A549 (cell line): ENCODE measurements at regions not wholly inside any gene's neighbourhood (a gene's known extent, or its start where the extent isn't known, plus 50 kb on each side); places are given as distances from the start of the nearest gene placed in this dataset.

Source experiments
- ATAC-seq, 2 experiments: fragments of 200-7000 bp in 1 of 2; fragments of >200 bp in 1 of 2; cut with Nextera tagmentation in 1 of 2; cut with Tn5 transposase in 1 of 2; 3 replicates each; pipeline versions ENCODE4 v1.8.0 to v1.9.1; 2018 to 2020; ENCODE audit warnings: mild to moderate bottlenecking in 1 of 2, moderate library complexity in 1 of 2
- CTCF ChIA-PET: fragments of 300-600 bp; sonication (Branson Sonifier 250); formaldehyde crosslinking; extraction: SDS; loops from one replicate; lab custom pipeline; 2021; ENCODE audit warnings: antibody characterized with exemption, inconsistent platforms; lab: Yijun Ruan, JAX
- POLR2A ChIA-PET: fragments of 350-600 bp; formaldehyde crosslinking; extraction: SDS; loops from one replicate; lab custom pipeline; 2021; ENCODE audit warnings: antibody characterized with exemption, inconsistent platforms; lab: Yijun Ruan, JAX
- DNase-seq, 2 experiments: peaks; one replicate each; pipeline versions ENCODE4 v3.0.0 to v3.0.0-alpha.2; 2011 to 2016; ENCODE audit warnings: low read depth in 1 of 2, low spot score in 1 of 2
- FAIRE-seq: peaks from 2 replicates; lab custom pipeline; 2011; peaks lifted over from hg19 to GRCh38; lab: Jason Lieb, UNC
- H3K27ac ChIP-seq, 2 experiments: fragments of >200 bp; sonication (Bioruptor Twin); formaldehyde crosslinking; 3 replicates each; pipeline ENCODE4 v1.5.1; 2016 to 2017
- H3K4me1 ChIP-seq: fragments of >200 bp; sonication (Bioruptor Twin); formaldehyde crosslinking; 3 replicates; pipeline ENCODE4 v1.6.1; 2016
- H3K4me2 ChIP-seq: fragments of >200 bp; sonication (Bioruptor Twin); formaldehyde crosslinking; 3 replicates; pipeline ENCODE4 v1.6.1; 2016
- H3K4me3 ChIP-seq: fragments of >200 bp; sonication (Bioruptor Twin); formaldehyde crosslinking; 3 replicates; pipeline ENCODE4 v1.5.1; 2016
- H3K9me3 ChIP-seq: fragments of >200 bp; sonication (Bioruptor Twin); formaldehyde crosslinking; 3 replicates; pipeline ENCODE4 v1.6.1; 2016
- BCL3 ChIP-seq: fragments of >200 bp; sonication (Bioruptor Twin); formaldehyde crosslinking; IDR thresholded peaks from 3 replicates; pipeline ENCODE4 v1.6.1; 2016
- CBX8 ChIP-seq: fragments of 200-600 bp; sonication (generic); IDR thresholded peaks from 2 replicates; pipeline ENCODE4 v1.6.1; 2016
- CHD2 ChIP-seq: fragments of 150-350 bp; IDR thresholded peaks from 2 replicates; pipeline ENCODE4 v1.6.1; 2014; ENCODE audit warnings: low read length; ENCODE audit not compliant: partially characterized antibody
- CHD4 ChIP-seq: fragments of 200-600 bp; sonication (generic); IDR thresholded peaks from 2 replicates; pipeline ENCODE4 v1.6.1; 2016; ENCODE audit warnings: antibody characterized with exemption, mild to moderate bottlenecking, borderline replicate concordance
- EHMT2 ChIP-seq: fragments of 200-600 bp; sonication (generic); IDR thresholded peaks from 2 replicates; pipeline ENCODE4 v1.6.1; 2016; ENCODE audit warnings: antibody characterized with exemption, low read depth, mild to moderate bottlenecking, moderate library complexity
- ESRRA ChIP-seq: fragments of 150-350 bp; IDR thresholded peaks from 2 replicates; pipeline ENCODE4 v1.6.1; 2014; ENCODE audit warnings: mild to moderate bottlenecking, low read length, borderline replicate concordance
- FOSL2 ChIP-seq, 2 experiments: fragments of 450-650 bp in 1 of 2; fragments of >200 bp in 1 of 2; sonication (Bioruptor Twin) in 1 of 2; formaldehyde crosslinking; IDR thresholded peaks; 2 replicates each; pipeline versions ENCODE4 v1.5.0 to v1.6.1; 2016 to 2020; ENCODE audit warnings: mild to moderate bottlenecking in 1 of 2, moderate library complexity in 1 of 2
- HES2 ChIP-seq: fragments of >200 bp; sonication (Bioruptor Twin); formaldehyde crosslinking; IDR thresholded peaks from 2 replicates; pipeline ENCODE4 v1.6.1; 2016
- HEYL ChIP-seq: fragments of 250-450 bp; sonication (Bioruptor Pico); IDR thresholded peaks from 2 replicates; pipeline ENCODE4 v1.8.0; 2021; ENCODE audit warnings: mild to moderate bottlenecking, moderate library complexity
- HMGXB4 ChIP-seq: fragments of 250-450 bp; sonication (Bioruptor Pico); IDR thresholded peaks from 2 replicates; pipeline ENCODE4 v1.5.0; 2021; ENCODE audit warnings: mild to moderate bottlenecking, moderate library complexity, borderline replicate concordance
- HOXB5 ChIP-seq: fragments of 250-450 bp; sonication (Bioruptor Pico); IDR thresholded peaks from 2 replicates; pipeline ENCODE4 v1.5.0; 2020; ENCODE audit warnings: mild to moderate bottlenecking, moderate library complexity
- KDM1A ChIP-seq: fragments of 200-600 bp; sonication (generic); IDR thresholded peaks from 2 replicates; pipeline ENCODE4 v1.6.1; 2016; ENCODE audit warnings: low read depth, mild to moderate bottlenecking
- MAFK ChIP-seq: fragments of 450-650 bp; IDR thresholded peaks from 2 replicates; pipeline ENCODE4 v1.6.1; 2014; ENCODE audit not compliant: partially characterized antibody
- MAX ChIP-seq: IDR thresholded peaks from 2 replicates; pipeline ENCODE4 v1.6.1; 2012
- MYC ChIP-seq: IDR thresholded peaks from 2 replicates; pipeline ENCODE4 v1.6.1; 2012; ENCODE audit warnings: mild to moderate bottlenecking, inconsistent platforms, low read length, improper control_type of control experiment, borderline replicate concordance
- NFE2L2 ChIP-seq: fragments of 150-350 bp; conservative IDR thresholded peaks from 2 replicates; pipeline ENCODE4 v1.6.1; 2014; ENCODE audit warnings: low read length
- NPAS2 ChIP-seq: fragments of 250-450 bp; sonication (Bioruptor Pico); IDR thresholded peaks from 2 replicates; pipeline ENCODE4 v1.8.0; 2022; ENCODE audit warnings: mild to moderate bottlenecking, moderate library complexity, borderline replicate concordance
- PBX3 ChIP-seq: IDR thresholded peaks from 2 replicates; pipeline ENCODE4 v1.6.1; 2012
- RARB ChIP-seq: fragments of 250-450 bp; sonication (Bioruptor Pico); IDR thresholded peaks from 2 replicates; pipeline ENCODE4 v1.8.0; 2021; ENCODE audit warnings: mild to moderate bottlenecking, moderate library complexity
- RCOR1 ChIP-seq: fragments of 150-350 bp; IDR thresholded peaks from 2 replicates; pipeline ENCODE4 v1.6.1; 2014; ENCODE audit warnings: antibody characterized with exemption, low read length, low read depth
- REST ChIP-seq: fragments of 200-600 bp; sonication (generic); IDR thresholded peaks from 2 replicates; pipeline ENCODE4 v1.6.1; 2016; ENCODE audit warnings: antibody characterized with exemption, mild to moderate bottlenecking, moderate library complexity
- RFX5 ChIP-seq: fragments of 450-650 bp; IDR thresholded peaks from 2 replicates; pipeline ENCODE4 v1.7.1; 2014; ENCODE audit warnings: antibody characterized with exemption, mild to moderate bottlenecking, moderate library complexity
- SMC3 ChIP-seq: fragments of >200 bp; sonication (Bioruptor Twin); formaldehyde crosslinking; IDR thresholded peaks from 3 replicates; pipeline ENCODE4 v1.6.1; 2018; ENCODE audit warnings: inconsistent platforms
- SREBF2 ChIP-seq: fragments of 450-650 bp; IDR thresholded peaks from 2 replicates; pipeline ENCODE4 v1.6.1; 2014; ENCODE audit warnings: mild to moderate bottlenecking, moderate library complexity
- USF2 ChIP-seq: fragments of 450-650 bp; IDR thresholded peaks from 2 replicates; pipeline ENCODE4 v1.6.1; 2014; ENCODE audit warnings: antibody characterized with exemption
- ZC3H11A ChIP-seq: fragments of 450-650 bp; IDR thresholded peaks from 2 replicates; pipeline ENCODE4 v1.6.1; 2014; ENCODE audit warnings: antibody characterized with exemption, mild to moderate bottlenecking
- ZNF302 ChIP-seq: fragments of 250-450 bp; sonication (Bioruptor Pico); IDR thresholded peaks from 2 replicates; pipeline ENCODE4 v1.9.0; 2021; ENCODE audit warnings: inconsistent platforms, mild to moderate bottlenecking, moderate library complexity
- WGBS: methylation state at CpG from one replicate; pipeline ENCODE4 v1.1.6; 2017; ENCODE audit errors: missing lambda C conversion rate; 5-methylcytosine and 5-hydroxymethylcytosine counted together

- TF ChIP-seq RARB (CRISPR knock-in tag) (no peak), MAX (no peak), SREBF2 (no peak), FOSL2 (IDR thresholded peaks at IDR 0.05) (no peak), FOSL2 (CRISPR knock-in tag; IDR thresholded peaks at IDR 0.05) (no peak), SMC3 (no peak), BCL3 (no peak), KDM1A (no peak), HEYL (no peak), ZNF302 (CRISPR knock-in tag) (no peak), MAFK (no peak), HMGXB4 (CRISPR knock-in tag) (no peak), PBX3 (no peak), CHD4 (no peak), NFE2L2 (no peak), RCOR1 (no peak), HOXB5 (CRISPR knock-in tag) (no peak), REST (no peak), EHMT2 (no peak)
- ChIA-PET CTCF (interaction anchor here (1.2 to 1.3 kb wide), 2 partner anchors 10 to 27 kb away, joined by 4 to 5 read pairs; no protein-coding TSS in a partner anchor), POLR2A (interaction anchor here (0.5 kb wide), 1 partner anchor 13 kb away, joined by 3 read pairs; no protein-coding TSS in a partner anchor)
- ATAC-seq = no peak
- 49% methylated on average over 3 of the region's 3 CpGs for WGBS
- no peaks in the 10 kb centered on the region for H3K9me3 ChIP-seq
- H3K27ac ChIP-seq = no peak overlapping the region
- H3K4me1 ChIP-seq = no peaks in the 10 kb centered on the region
- no peak for FAIRE-seq
- no peak for DNase-seq
- H3K4me3 ChIP-seq = no peak overlapping the region
- H3K4me2 ChIP-seq = no peak overlapping the region
Measured at GRCh38 chr16:73298562-73298961, 250.6 kb upstream of the ZFHX3 start.

GRCh38 chr16:73290258-73290657, 242.3 kb upstream of the ZFHX3 start:
- FAIRE-seq (no peak), ATAC-seq (no peak), DNase-seq (no peak)
- Histone ChIP-seq H3K27ac (no peak overlapping the region), H3K4me1 (no peaks in the 10 kb centered on the region), H3K9me3 (no peaks in the 10 kb centered on the region), H3K4me2 (no peak overlapping the region), H3K4me3 (no peak overlapping the region)
- ChIA-PET CTCF (no interaction called here), POLR2A (no interaction called here)
- 0% methylated on average over 1 of the region's 1 CpG for WGBS
- TF ChIP-seq MYC = no peak
- no peak for TF ChIP-seq RFX5
- no peak for TF ChIP-seq ZC3H11A
- TF ChIP-seq CBX8 = no peak
- TF ChIP-seq HMGXB4 (CRISPR knock-in tag) = no peak
- TF ChIP-seq CHD2 = no peak
- no peak for TF ChIP-seq USF2
- no peak for TF ChIP-seq SMC3
- no peak for TF ChIP-seq ESRRA
- TF ChIP-seq NPAS2 = no peak
- no peak for TF ChIP-seq HES2
